H9 (cell line): ENCODE measurements at regions not wholly inside any gene's neighbourhood (a gene's known extent, or its start where the extent isn't known, plus 50 kb on each side); places are given as distances from the start of the nearest gene placed in this dataset.

ENCODE experiments used
- DNase-seq: peaks from one replicate; pipeline ENCODE4 v3.0.0-alpha.2; 2017
- H2AFZ ChIP-seq: one replicate; pipeline ENCODE4 v1.6.1; 2013; ENCODE audit warnings: mild to moderate bottlenecking, low read length, control low read depth, moderate library complexity
- H2AK5ac ChIP-seq: 2 replicates; pipeline ENCODE4 v1.6.1; 2013; ENCODE audit warnings: low read length, control low read depth, mixed read lengths; ENCODE audit not compliant: insufficient read length
- H2BK120ac ChIP-seq: one replicate; pipeline ENCODE4 v1.6.1; 2013; ENCODE audit warnings: low read depth, mild to moderate bottlenecking, low read length, control low read depth, inconsistent platforms; ENCODE audit not compliant: poor library complexity, severe bottlenecking
- H2BK12ac ChIP-seq: 2 replicates; pipeline ENCODE4 v1.6.1; 2013; ENCODE audit warnings: low read length, control low read depth, mixed read lengths, low read depth; ENCODE audit not compliant: insufficient read length
- H2BK15ac ChIP-seq: 2 replicates; pipeline ENCODE4 v1.6.1; 2013; ENCODE audit warnings: low read depth, low read length, control low read depth
- H2BK20ac ChIP-seq: one replicate; pipeline ENCODE4 v1.6.1; 2013; ENCODE audit warnings: low read depth, mild to moderate bottlenecking, low read length, control low read depth, inconsistent platforms; ENCODE audit not compliant: poor library complexity, severe bottlenecking
- H2BK5ac ChIP-seq: 2 replicates; pipeline ENCODE4 v1.6.1; 2013; ENCODE audit warnings: low read length, control low read depth, mixed read lengths; ENCODE audit not compliant: insufficient read length
- H3K14ac ChIP-seq: 2 replicates; pipeline ENCODE4 v1.6.1; 2013; ENCODE audit warnings: low read length, control low read depth; ENCODE audit not compliant: insufficient read depth
- H3K18ac ChIP-seq: 2 replicates; pipeline ENCODE4 v1.6.1; 2013; ENCODE audit warnings: low read depth, mild to moderate bottlenecking, mixed read lengths, low read length, control low read depth; ENCODE audit not compliant: insufficient read length
- H3K23ac ChIP-seq: 2 replicates; pipeline ENCODE4 v1.6.1; 2013; ENCODE audit warnings: low read length, control low read depth, mixed read lengths, low read depth; ENCODE audit not compliant: insufficient read length
- H3K23me2 ChIP-seq: 2 replicates; pipeline ENCODE4 v1.6.1; 2013; ENCODE audit warnings: low read depth, mild to moderate bottlenecking, mixed read lengths, low read length, control low read depth; ENCODE audit not compliant: insufficient read length, poor library complexity, severe bottlenecking
- H3K27ac ChIP-seq: 2 replicates; pipeline ENCODE4 v1.5.1; 2013; ENCODE audit warnings: low read length, control low read depth, mixed read lengths, low read depth; ENCODE audit not compliant: insufficient read length
- H3K27me3 ChIP-seq: 2 replicates; pipeline ENCODE4 v1.6.1; 2013; ENCODE audit warnings: low read length, control low read depth, inconsistent platforms; ENCODE audit not compliant: insufficient read depth
- H3K4ac ChIP-seq: 2 replicates; pipeline ENCODE4 v1.6.1; 2013; ENCODE audit warnings: low read depth, mild to moderate bottlenecking, control low read depth, inconsistent platforms, low read length, moderate library complexity
- H3K4me1 ChIP-seq: 2 replicates; pipeline ENCODE4 v1.6.1; 2013; ENCODE audit warnings: low read length, control low read depth, inconsistent platforms; ENCODE audit not compliant: insufficient read depth
- H3K4me2 ChIP-seq: 2 replicates; pipeline ENCODE4 v1.6.1; 2013; ENCODE audit warnings: low read length, control low read depth, mixed read lengths; ENCODE audit not compliant: insufficient read length, insufficient read depth
- H3K56ac ChIP-seq: 2 replicates; pipeline ENCODE4 v1.6.1; 2013; ENCODE audit warnings: low read depth, mild to moderate bottlenecking, mixed read lengths, low read length, control low read depth; ENCODE audit not compliant: insufficient read length
- H3K79me1 ChIP-seq: 2 replicates; pipeline ENCODE4 v1.6.1; 2013; ENCODE audit warnings: low read depth, mild to moderate bottlenecking, moderate library complexity, low read length, control low read depth, inconsistent platforms; ENCODE audit not compliant: insufficient read depth, poor library complexity, severe bottlenecking
- H3K79me2 ChIP-seq: 2 replicates; pipeline ENCODE4 v1.6.1; 2013; ENCODE audit warnings: low read length, control low read depth, inconsistent platforms; ENCODE audit not compliant: insufficient read depth
- H3K9ac ChIP-seq: 2 replicates; pipeline ENCODE4 v1.6.1; 2013; ENCODE audit warnings: low read length, control low read depth, mixed read lengths; ENCODE audit not compliant: insufficient read length; ENCODE audit errors: extremely low read depth
- H3K9me3 ChIP-seq: one replicate; pipeline ENCODE4 v1.6.1; 2013; ENCODE audit warnings: low read depth, low read length, inconsistent platforms; ENCODE audit not compliant: control insufficient read depth
- H3T11ph ChIP-seq: one replicate; pipeline ENCODE4 v1.6.1; 2013; ENCODE audit warnings: mild to moderate bottlenecking, low read length, control low read depth, inconsistent platforms
- H4K20me1 ChIP-seq: one replicate; pipeline ENCODE4 v1.6.1; 2013; ENCODE audit not compliant: control insufficient read depth, insufficient read length, insufficient read depth
- H4K5ac ChIP-seq: 2 replicates; pipeline ENCODE4 v1.6.1; 2013; ENCODE audit warnings: low read depth, mild to moderate bottlenecking, mixed read lengths, low read length, control low read depth; ENCODE audit not compliant: insufficient read length
- H4K8ac ChIP-seq: replicated peaks from 2 replicates; pipeline ENCODE4 v1.6.1; 2013; ENCODE audit warnings: low read length, control low read depth, mixed read lengths, low read depth; ENCODE audit not compliant: insufficient read length
- H4K91ac ChIP-seq: 2 replicates; pipeline ENCODE4 v1.6.1; 2013; ENCODE audit warnings: low read depth, mild to moderate bottlenecking, moderate library complexity, mixed read lengths, low read length, control low read depth; ENCODE audit not compliant: insufficient read length
- H3K27ac Mint-ChIP-seq, 3 experiments: 2 replicates in 2 of 3; 3 replicates in 1 of 3; pipeline ENCODE4 v1.8.0; 2020 to 2021; ENCODE audit warnings: mixed read lengths in 3 of 3, mild to moderate bottlenecking in 1 of 3, moderate library complexity in 1 of 3
- H3K27me3 Mint-ChIP-seq: 2 replicates; pipeline ENCODE4 v1.8.0; 2021; ENCODE audit warnings: low read depth, mild to moderate bottlenecking, moderate library complexity, mixed read lengths
- H3K36me3 Mint-ChIP-seq, 3 experiments: 2 replicates in 2 of 3; 3 replicates in 1 of 3; pipeline ENCODE4 v1.8.0; 2020 to 2021; ENCODE audit warnings: low read depth in 3 of 3, mixed read lengths in 3 of 3; ENCODE audit not compliant: insufficient read depth in 1 of 3
- H3K4me1 Mint-ChIP-seq, 2 experiments: 2 replicates each; pipeline ENCODE4 v1.8.0; 2020; ENCODE audit warnings: mixed read lengths in 2 of 2
- H3K4me3 Mint-ChIP-seq, 2 experiments: 2 replicates in 1 of 2; 3 replicates in 1 of 2; pipeline ENCODE4 v1.8.0; 2020 to 2021; ENCODE audit warnings: mild to moderate bottlenecking in 2 of 2, mixed read lengths in 2 of 2, moderate library complexity in 1 of 2
- H3K9me3 Mint-ChIP-seq, 2 experiments: 2 replicates in 1 of 2; 3 replicates in 1 of 2; pipeline ENCODE4 v1.8.0; 2020; ENCODE audit warnings: mild to moderate bottlenecking in 2 of 2, mixed read lengths in 2 of 2, moderate library complexity in 1 of 2
- WGBS: extraction: QIAGEN DNeasy Blood & Tissue Kit; methylation state at CpG from one replicate; pipeline ENCODE4 v1.1.7; 2013; ENCODE audit warnings: missing lambda C conversion rate, low lambda C conversion rate, mixed read lengths; ENCODE audit not compliant: insufficient read length; ENCODE audit errors: extremely low coverage; 5-methylcytosine and 5-hydroxymethylcytosine counted together
- TF ChIP-seq, protein P1 (sequence below): fragments of 200-600 bp; sonication (generic); conservative IDR thresholded peaks from 3 replicates; pipeline ENCODE4 v1.8.0; 2021; ENCODE audit warnings: antibody characterized with exemption, mild to moderate bottlenecking

DNA sequence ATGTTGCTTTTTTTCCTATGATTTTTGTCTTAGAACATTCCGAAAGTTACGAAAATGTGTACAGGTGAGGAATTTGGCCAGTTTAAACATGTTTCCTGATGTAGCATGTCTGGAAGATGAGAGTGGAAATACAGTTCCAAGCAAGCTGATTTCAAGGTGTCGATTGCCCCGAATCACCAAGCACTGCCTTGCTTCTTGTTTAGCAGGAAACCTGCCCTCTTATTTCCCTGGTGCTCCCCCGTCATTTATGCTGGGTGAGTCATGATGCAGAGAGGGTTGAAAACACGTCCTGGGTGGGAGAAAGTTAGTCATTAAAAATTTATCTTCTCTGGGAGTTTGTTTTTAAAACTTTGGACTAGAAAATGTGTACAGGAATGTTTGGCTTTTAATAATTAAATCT lies 608.6 kb upstream of the EEF2KMT start:
- Mint-ChIP-seq H3K4me3 (no peak overlapping the region), H3K4me1 (no peaks in the 10 kb centered on the region; a peak in 1 of 4 replicates), H3K27ac (no peak overlapping the region; a peak in 1 of 7 replicates), H3K27me3 (peaks cover 6% of the 10 kb centered on the region), H3K36me3 (peaks cover 0 to 3% (median 0%) of the 10 kb centered on the region in 3 experiments; a peak in 1 of 7 replicates), H3K9me3 (peaks cover 8 to 14% of the 10 kb centered on the region in 2 experiments; a peak in 4 of 5 replicates)
- H3K23me2 ChIP-seq, result no peaks in the 10 kb centered on the region
- no peak overlapping the region for H4K91ac ChIP-seq
- H2BK12ac ChIP-seq, result no peak overlapping the region
- H3K79me2 ChIP-seq, result no peaks in the 10 kb centered on the region
- H3K27ac ChIP-seq, result no peak overlapping the region
- no peak overlapping the region for H4K5ac ChIP-seq
- H4K20me1 ChIP-seq, result no peaks in the 10 kb centered on the region
- H3K4me2 ChIP-seq, result no peak overlapping the region
- no peak overlapping the region for H3K14ac ChIP-seq
- no peak overlapping the region for H2BK20ac ChIP-seq
- H3K23ac ChIP-seq, result no peak overlapping the region
- H3K56ac ChIP-seq, result no peak overlapping the region
- H3K27me3 ChIP-seq, result no peaks in the 10 kb centered on the region
- no peak overlapping the region for H3K18ac ChIP-seq
- H2AFZ ChIP-seq, result no peak overlapping the region
- H2BK5ac ChIP-seq, result no peak overlapping the region
- DNase-seq, result no peak
- H3K9ac ChIP-seq, result no peak overlapping the region
- H3T11ph ChIP-seq, result no peak overlapping the region
- H2AK5ac ChIP-seq, result no peak overlapping the region
- no peak overlapping the region for H4K8ac ChIP-seq
- no peaks in the 10 kb centered on the region for H3K9me3 ChIP-seq
- WGBS, result no CpG with 5 or more reads among the region's 6 CpGs
- TF ChIP-seq, protein P1, sequence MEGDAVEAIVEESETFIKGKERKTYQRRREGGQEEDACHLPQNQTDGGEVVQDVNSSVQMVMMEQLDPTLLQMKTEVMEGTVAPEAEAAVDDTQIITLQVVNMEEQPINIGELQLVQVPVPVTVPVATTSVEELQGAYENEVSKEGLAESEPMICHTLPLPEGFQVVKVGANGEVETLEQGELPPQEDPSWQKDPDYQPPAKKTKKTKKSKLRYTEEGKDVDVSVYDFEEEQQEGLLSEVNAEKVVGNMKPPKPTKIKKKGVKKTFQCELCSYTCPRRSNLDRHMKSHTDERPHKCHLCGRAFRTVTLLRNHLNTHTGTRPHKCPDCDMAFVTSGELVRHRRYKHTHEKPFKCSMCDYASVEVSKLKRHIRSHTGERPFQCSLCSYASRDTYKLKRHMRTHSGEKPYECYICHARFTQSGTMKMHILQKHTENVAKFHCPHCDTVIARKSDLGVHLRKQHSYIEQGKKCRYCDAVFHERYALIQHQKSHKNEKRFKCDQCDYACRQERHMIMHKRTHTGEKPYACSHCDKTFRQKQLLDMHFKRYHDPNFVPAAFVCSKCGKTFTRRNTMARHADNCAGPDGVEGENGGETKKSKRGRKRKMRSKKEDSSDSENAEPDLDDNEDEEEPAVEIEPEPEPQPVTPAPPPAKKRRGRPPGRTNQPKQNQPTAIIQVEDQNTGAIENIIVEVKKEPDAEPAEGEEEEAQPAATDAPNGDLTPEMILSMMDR, result no peak
- no peak overlapping the region for H3K4ac ChIP-seq
- no peak overlapping the region for H2BK120ac ChIP-seq
- H2BK15ac ChIP-seq, result no peak overlapping the region
- no peaks in the 10 kb centered on the region for H3K4me1 ChIP-seq
- H3K79me1 ChIP-seq, result no peaks in the 10 kb centered on the region
